ENCODE measurements at regions not wholly inside any gene's neighbourhood (a gene's known extent, or its start where the extent isn't known, plus 50 kb on each side); places are given as distances from the start of the nearest gene placed in this dataset.

GRCh38 chr9:24624481-24624880 lies 78.8 kb upstream of the IZUMO3 start:
- Histone ChIP-seq H3K27me3 (no peaks in the 10 kb centered on the region), H3K9me3 (peaks cover 0 to 3% (median 0%) of the 10 kb centered on the region in 3 donors), H3K36me3 (no peaks in the 10 kb centered on the region), H3K27ac (no peak overlapping the region), H3K4me1 (no peaks in the 10 kb centered on the region), H3K4me3 (no peak overlapping the region)
- DNase-seq (no peak), ATAC-seq (no peak)
- no peak for TF ChIP-seq CTCF (IDR thresholded peaks at IDR 0.05 in 4 of 5, conservative IDR thresholded peaks at IDR 0.05 in 1 of 5)
- TF ChIP-seq POLR2A (IDR thresholded peaks at IDR 0.05): no peak
- in situ Hi-C loops (cut with MboI; ENCODE audit: low sequenced_read_pairs in 4 of 4) (no loop called here), intact Hi-C loops (cut with DNase I; ENCODE audit: low total_unique reads) (no loop called here)

GRCh38 chr9:24620741-24621140 lies 75.0 kb upstream of the IZUMO3 start:
- ATAC-seq (no peak), DNase-seq (no peak)
- H3K27me3 ChIP-seq: no peaks in the 10 kb centered on the region
- no peak overlapping the region for H3K4me3 ChIP-seq
- H3K27ac ChIP-seq: no peak overlapping the region
- H3K4me1 ChIP-seq: no peaks in the 10 kb centered on the region
- no peaks in the 10 kb centered on the region for H3K9me3 ChIP-seq
- in situ Hi-C loops (cut with MboI; ENCODE audit: low sequenced_read_pairs in 4 of 4): no loop called here
- H3K36me3 ChIP-seq: no peaks in the 10 kb centered on the region
- intact Hi-C loops (cut with DNase I; ENCODE audit: low total_unique reads): no loop called here
- TF ChIP-seq POLR2A (IDR thresholded peaks at IDR 0.05): no peak
- no peak for TF ChIP-seq CTCF (IDR thresholded peaks at IDR 0.05 in 4 of 5, conservative IDR thresholded peaks at IDR 0.05 in 1 of 5)

- Histone ChIP-seq H3K4me3 (no peak overlapping the region), H3K9me3 (no peaks in the 10 kb centered on the region), H3K4me1 (no peaks in the 10 kb centered on the region), H3K27ac (no peak overlapping the region), H3K27me3 (no peaks in the 10 kb centered on the region), H3K36me3 (no peaks in the 10 kb centered on the region)
- no peak for TF ChIP-seq POLR2A (IDR thresholded peaks at IDR 0.05)
- TF ChIP-seq CTCF (IDR thresholded peaks at IDR 0.05 in 4 of 5, conservative IDR thresholded peaks at IDR 0.05 in 1 of 5): no peak
- DNase-seq (no peak), ATAC-seq (no peak)
- intact Hi-C loops (cut with DNase I; ENCODE audit: low total_unique reads) (no loop called here), in situ Hi-C loops (cut with MboI; ENCODE audit: low sequenced_read_pairs in 4 of 4) (no loop called here)
Measured at GRCh38 chr9:24616863-24617262, 71.2 kb upstream of the IZUMO3 start.

- Histone ChIP-seq H3K4me3 (no peak overlapping the region), H3K9me3 (no peaks in the 10 kb centered on the region), H3K36me3 (no peaks in the 10 kb centered on the region), H3K27me3 (no peaks in the 10 kb centered on the region), H3K4me1 (no peaks in the 10 kb centered on the region), H3K27ac (no peak overlapping the region)
- in situ Hi-C loops (cut with MboI; ENCODE audit: low sequenced_read_pairs in 4 of 4) (no loop called here), intact Hi-C loops (cut with DNase I; ENCODE audit: low total_unique reads) (no loop called here)
- ATAC-seq: no peak
- DNase-seq: no peak
- TF ChIP-seq CTCF (IDR thresholded peaks at IDR 0.05 in 4 of 5, conservative IDR thresholded peaks at IDR 0.05 in 1 of 5) (no peak), POLR2A (IDR thresholded peaks at IDR 0.05) (no peak)
Measured at GRCh38 chr9:24614070-24614469, 68.4 kb upstream of the IZUMO3 start.

- TF ChIP-seq POLR2A (IDR thresholded peaks at IDR 0.05): no peak
- TF ChIP-seq CTCF (IDR thresholded peaks at IDR 0.05 in 4 of 5, conservative IDR thresholded peaks at IDR 0.05 in 1 of 5): no peak
- H3K9me3 ChIP-seq: no peaks in the 10 kb centered on the region
- no peak overlapping the region for H3K27ac ChIP-seq
- H3K4me3 ChIP-seq: no peak overlapping the region
- no peak for ATAC-seq
- H3K36me3 ChIP-seq: no peaks in the 10 kb centered on the region
- no peaks in the 10 kb centered on the region for H3K27me3 ChIP-seq
- intact Hi-C loops (cut with DNase I; ENCODE audit: low total_unique reads): no loop called here
- in situ Hi-C loops (cut with MboI; ENCODE audit: low sequenced_read_pairs in 4 of 4): no loop called here
- DNase-seq: no peak
- no peaks in the 10 kb centered on the region for H3K4me1 ChIP-seq
Measured at GRCh38 chr9:24608599-24608998, 62.9 kb upstream of the IZUMO3 start.

Data from gastrocnemius medialis (tissue), 4 donors.